GM18873 (cell line): ENCODE measurements at regions not wholly inside any gene's neighbourhood (a gene's known extent, or its start where the extent isn't known, plus 50 kb on each side); places are given as distances from the start of the nearest gene placed in this dataset.
A peak's percentile ranks its signal among the peaks of the same experiment; 100 is the strongest.
"Not testable (repeated sequence)": the region's sequence is repeated elsewhere in the genome, so short reads cannot be mapped to it uniquely, and the experiment has no call there.

Experiments
- ATAC-seq: cut with Tn5 transposase; IDR thresholded peaks from one replicate; pipeline ENCODE4 v1.9.1; 2021; ENCODE audit warnings: mild to moderate bottlenecking, moderate library complexity, moderate number of reproducible peaks; ENCODE audit not compliant: unreplicated experiment, low FRiP score

- ATAC-seq = no peak
Observed at GRCh38 chr7:51450541-51450940, 133.9 kb upstream of the COBL start.

GRCh38 chr7:51446785-51447184 lies 130.2 kb upstream of the COBL start:
- no peak for ATAC-seq

- ATAC-seq = no peak
Observed at GRCh38 chr7:51446356-51446755, 129.7 kb upstream of the COBL start.

- no peak for ATAC-seq
Observed at GRCh38 chr7:51444936-51445335, 128.3 kb upstream of the COBL start.

- peak; percentile 70 for ATAC-seq
Observed at GRCh38 chr7:51430480-51431086, 114.0 kb upstream of the COBL start.

GRCh38 chr7:51428217-51428887 lies 111.7 kb upstream of the COBL start:
- ATAC-seq = no peak

GRCh38 chr7:51426163-51426562 lies 109.6 kb upstream of the COBL start:
- no peak for ATAC-seq

- ATAC-seq = not testable (repeated sequence)
Observed at GRCh38 chr7:51409934-51410333, 93.3 kb upstream of the COBL start.

- not testable (repeated sequence) for ATAC-seq
Observed at GRCh38 chr7:51397608-51398007, 81.0 kb upstream of the COBL start.

- ATAC-seq = not testable (repeated sequence)
Observed at GRCh38 chr7:51393003-51393402, 76.4 kb upstream of the COBL start.

GRCh38 chr7:51389952-51390351 lies 73.3 kb upstream of the COBL start:
- not testable (repeated sequence) for ATAC-seq

GRCh38 chr7:51389216-51389812 lies 72.7 kb upstream of the COBL start:
- ATAC-seq = not testable (repeated sequence)

GRCh38 chr7:51388241-51388640 lies 71.6 kb upstream of the COBL start:
- not testable (repeated sequence) for ATAC-seq

- not testable (repeated sequence) for ATAC-seq
Observed at GRCh38 chr7:51386806-51387568, 70.4 kb upstream of the COBL start.

- not testable (repeated sequence) for ATAC-seq
Observed at GRCh38 chr7:51386184-51386583, 69.6 kb upstream of the COBL start.

GRCh38 chr7:51382243-51382642 lies 65.6 kb upstream of the COBL start:
- ATAC-seq = not testable (repeated sequence)

GRCh38 chr7:51376420-51377092 lies 59.9 kb upstream of the COBL start:
- ATAC-seq = no peak

- no peak for ATAC-seq
Observed at GRCh38 chr7:51374936-51375335, 58.3 kb upstream of the COBL start.

GRCh38 chr7:51373607-51374006 lies 57.0 kb upstream of the COBL start:
- ATAC-seq = not testable (repeated sequence)

GRCh38 chr7:51369746-51370145 lies 53.1 kb upstream of the COBL start:
- no peak for ATAC-seq
